ENCODE measurements at regions not wholly inside any gene's neighbourhood (a gene's known extent, or its start where the extent isn't known, plus 50 kb on each side); places are given as distances from the start of the nearest gene placed in this dataset.

GRCh38 chr3:23746441-23746840, 59.3 kb upstream of the UBE2E1 start:
- no peak for DNase-seq (ENCODE audit: low read depth)

- DNase-seq (ENCODE audit: low read depth): no peak
Measured at GRCh38 chr3:23747841-23748240, 57.9 kb upstream of the UBE2E1 start.

GRCh38 chr3:23748398-23749110, 57.2 kb upstream of the UBE2E1 start:
- no peak for DNase-seq (ENCODE audit: low read depth)

- no peak for DNase-seq (ENCODE audit: low read depth)
Measured at GRCh38 chr3:23749609-23750008, 56.1 kb upstream of the UBE2E1 start.

- DNase-seq (ENCODE audit: low read depth): no peak
Measured at GRCh38 chr3:23750573-23751210, 55.1 kb upstream of the UBE2E1 start.

GRCh38 chr3:23751212-23751723, 54.5 kb upstream of the UBE2E1 start:
- DNase-seq (ENCODE audit: low read depth): no peak

GRCh38 chr3:23752126-23752525, 53.6 kb upstream of the UBE2E1 start:
- no peak for DNase-seq (ENCODE audit: low read depth)

GRCh38 chr3:23754215-23754614, 51.5 kb upstream of the UBE2E1 start:
- no peak for DNase-seq (ENCODE audit: low read depth)

All from non-pigmented ciliary epithelial cell (primary cell).